Keratinocyte (primary cell): ENCODE measurements at regions not wholly inside any gene's neighbourhood (a gene's known extent, or its start where the extent isn't known, plus 50 kb on each side); places are given as distances from the start of the nearest gene placed in this dataset.

Experiments
- CTCF ChIP-seq, 3 experiments: IDR thresholded peaks in 1 of 3; conservative IDR thresholded peaks in 1 of 3; optimal IDR thresholded peaks in 1 of 3; 2 replicates in 2 of 3; 3 replicates in 1 of 3; pipeline versions ENCODE3 to v1.5.1; 2011; ENCODE audit warnings: low read length in 3 of 3, mild to moderate bottlenecking in 3 of 3, moderate library complexity in 2 of 3, control low read depth in 1 of 3, inconsistent platforms in 1 of 3; ENCODE audit not compliant: insufficient read depth in 2 of 3; ENCODE audit errors: extremely low read depth in 1 of 3
- EZH2 ChIP-seq: IDR thresholded peaks from one replicate; pipeline ENCODE4 v1.6.1; 2012; ENCODE audit warnings: inconsistent platforms, mild to moderate bottlenecking, low read length, moderate library complexity

- no peak for TF ChIP-seq CTCF (optimal IDR thresholded peaks at IDR 0.05 in 1 of 3, IDR thresholded peaks at IDR 0.05 in 1 of 3, conservative IDR thresholded peaks at IDR 0.05 in 1 of 3; ENCODE audit: extremely low read depth in 1 of 3, insufficient read depth in 2 of 3, low read length in 3 of 3)
- TF ChIP-seq EZH2 = no peak
Observed at GRCh38 chr2:240373289-240373885, 62.1 kb upstream of the GPC1 start.
